Gastrocnemius medialis (tissue), 4 donors: ENCODE measurements at regions not wholly inside any gene's neighbourhood (a gene's known extent, or its start where the extent isn't known, plus 50 kb on each side); places are given as distances from the start of the nearest gene placed in this dataset.

Experiments
- ATAC-seq, 2 donors: fragments of 150-250 bp; one replicate each; pipeline ENCODE4 v1.9.1; 2016
- DNase-seq, 2 donors: peaks; one replicate each; pipeline ENCODE4 v3.0.0-alpha.2; 2019
- H3K27ac ChIP-seq, 4 donors: fragments of 200-600 bp; sonication (generic); 1 replicate in 1 of 4; 2 replicates in 3 of 4; pipeline ENCODE4 v1.5.1; 2016 to 2018; ENCODE audit warnings: mild to moderate bottlenecking in 2 of 4, moderate library complexity in 1 of 4
- H3K27me3 ChIP-seq, 3 donors: fragments of 200-600 bp; sonication (generic) in 2 of 3; 1 replicate in 1 of 3; 2 replicates in 2 of 3; pipeline versions ENCODE4 v1.5.1 to v1.6.0; 2016 to 2019; ENCODE audit warnings: mild to moderate bottlenecking in 1 of 3, moderate library complexity in 1 of 3
- H3K36me3 ChIP-seq, 2 donors: fragments of 200-600 bp; sonication (generic) in 1 of 2; one replicate each; pipeline ENCODE4 v1.5.1; 2017 to 2018
- H3K4me1 ChIP-seq, 2 donors: fragments of 200-600 bp; sonication (generic) in 1 of 2; one replicate each; pipeline ENCODE4 v1.5.1; 2016 to 2017; ENCODE audit warnings: mild to moderate bottlenecking in 2 of 2
- H3K4me3 ChIP-seq, 4 donors: fragments of 200-600 bp; sonication (generic) in 3 of 4; 1 replicate in 1 of 4; 2 replicates in 3 of 4; pipeline ENCODE4 v1.5.1; 2016 to 2019; ENCODE audit warnings: mild to moderate bottlenecking in 2 of 4
- H3K9me3 ChIP-seq, 3 donors: fragments of 200-600 bp; sonication (generic) in 2 of 3; 1 replicate in 1 of 3; 2 replicates in 2 of 3; pipeline ENCODE4 v1.5.1; 2016 to 2019
- POLR2A ChIP-seq, 2 donors: fragments of 450-650 bp; IDR thresholded peaks; one replicate each; pipeline ENCODE4 v1.6.1; 2017; ENCODE audit warnings: antibody characterized with exemption in 2 of 2, mild to moderate bottlenecking in 2 of 2, moderate library complexity in 2 of 2
- in situ Hi-C, 4 donors: fragments of 200-750 bp; cut with MboI; loops; one replicate each; pipeline versions ENCODE4 v1.15.0 to v1.8.0; 2017; ENCODE audit warnings: low sequenced_read_pairs in 4 of 4
- intact Hi-C: fragments of 100-400 bp; cut with DNase I; formaldehyde crosslinking; loops from one replicate; pipeline ENCODE4 v1.15.1; 2023; ENCODE audit warnings: low total_unique reads
- TF ChIP-seq, protein P1 (sequence below), 5 experiments: fragments of 450-650 bp in 3 of 5; fragments of 200-600 bp in 2 of 5; sonication (generic) in 2 of 5; IDR thresholded peaks in 4 of 5; conservative IDR thresholded peaks in 1 of 5; 1 replicate in 4 of 5; 2 replicates in 1 of 5; pipeline ENCODE4 v1.5.1; 2016 to 2019; ENCODE audit warnings: antibody characterized with exemption in 5 of 5, mild to moderate bottlenecking in 3 of 5, moderate library complexity in 3 of 5

DNA sequence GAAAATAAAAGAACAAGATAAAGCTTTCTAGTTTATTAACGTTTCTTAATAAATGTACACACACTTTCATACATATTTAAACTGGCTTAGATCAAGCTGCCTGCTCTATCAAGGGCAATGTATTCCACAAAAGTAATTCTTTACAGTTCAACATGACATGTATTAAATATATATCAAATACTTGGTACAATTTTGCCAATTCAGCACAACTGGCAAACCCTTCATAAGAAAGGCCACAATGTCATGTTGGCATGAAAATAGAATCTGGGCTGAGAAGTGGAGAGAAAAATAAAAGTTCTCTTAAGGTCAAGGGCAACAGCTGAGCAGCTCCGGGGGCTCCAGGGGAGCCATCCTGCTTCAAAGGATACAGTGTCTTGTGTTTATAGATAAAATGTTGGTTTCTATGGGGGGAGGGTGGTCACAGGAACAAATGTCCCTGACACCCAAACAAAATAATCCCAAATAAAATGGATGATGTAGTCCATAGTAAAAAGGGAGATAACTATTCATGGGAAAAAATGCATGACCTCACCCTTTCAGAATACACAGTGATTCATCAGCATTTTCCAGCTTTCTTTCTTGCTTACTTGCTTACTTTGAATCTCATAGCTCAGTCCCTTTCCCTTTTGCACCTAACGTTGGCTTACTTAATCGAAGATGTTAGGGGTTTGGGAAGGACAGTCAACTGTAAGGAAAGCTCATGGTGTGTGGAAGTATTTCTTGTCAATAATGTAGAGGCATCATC, 494.9 kb downstream of the NYAP2 start:
- H3K4me3 ChIP-seq = no peak overlapping the region
- TF ChIP-seq POLR2A (IDR thresholded peaks at IDR 0.05) = no peak
- TF ChIP-seq, protein P1, sequence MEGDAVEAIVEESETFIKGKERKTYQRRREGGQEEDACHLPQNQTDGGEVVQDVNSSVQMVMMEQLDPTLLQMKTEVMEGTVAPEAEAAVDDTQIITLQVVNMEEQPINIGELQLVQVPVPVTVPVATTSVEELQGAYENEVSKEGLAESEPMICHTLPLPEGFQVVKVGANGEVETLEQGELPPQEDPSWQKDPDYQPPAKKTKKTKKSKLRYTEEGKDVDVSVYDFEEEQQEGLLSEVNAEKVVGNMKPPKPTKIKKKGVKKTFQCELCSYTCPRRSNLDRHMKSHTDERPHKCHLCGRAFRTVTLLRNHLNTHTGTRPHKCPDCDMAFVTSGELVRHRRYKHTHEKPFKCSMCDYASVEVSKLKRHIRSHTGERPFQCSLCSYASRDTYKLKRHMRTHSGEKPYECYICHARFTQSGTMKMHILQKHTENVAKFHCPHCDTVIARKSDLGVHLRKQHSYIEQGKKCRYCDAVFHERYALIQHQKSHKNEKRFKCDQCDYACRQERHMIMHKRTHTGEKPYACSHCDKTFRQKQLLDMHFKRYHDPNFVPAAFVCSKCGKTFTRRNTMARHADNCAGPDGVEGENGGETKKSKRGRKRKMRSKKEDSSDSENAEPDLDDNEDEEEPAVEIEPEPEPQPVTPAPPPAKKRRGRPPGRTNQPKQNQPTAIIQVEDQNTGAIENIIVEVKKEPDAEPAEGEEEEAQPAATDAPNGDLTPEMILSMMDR (IDR thresholded peaks at IDR 0.05 in 4 of 5, conservative IDR thresholded peaks at IDR 0.05 in 1 of 5) = no peak
- H3K27me3 ChIP-seq = no peaks in the 10 kb centered on the region
- H3K9me3 ChIP-seq = no peaks in the 10 kb centered on the region
- intact Hi-C loops = no loop called here
- in situ Hi-C loops = loop anchor here in 3 of 4 donors (5.0 to 25.0 kb wide), 3 partner anchors 908 to 1093 kb away; no protein-coding TSS in a partner anchor
- ATAC-seq = no peak
- H3K27ac ChIP-seq = no peak overlapping the region
- DNase-seq = no peak
- H3K4me1 ChIP-seq = peaks cover 0 to 9% of the 10 kb centered on the region in 2 donors
- no peaks in the 10 kb centered on the region for H3K36me3 ChIP-seq

DNA sequence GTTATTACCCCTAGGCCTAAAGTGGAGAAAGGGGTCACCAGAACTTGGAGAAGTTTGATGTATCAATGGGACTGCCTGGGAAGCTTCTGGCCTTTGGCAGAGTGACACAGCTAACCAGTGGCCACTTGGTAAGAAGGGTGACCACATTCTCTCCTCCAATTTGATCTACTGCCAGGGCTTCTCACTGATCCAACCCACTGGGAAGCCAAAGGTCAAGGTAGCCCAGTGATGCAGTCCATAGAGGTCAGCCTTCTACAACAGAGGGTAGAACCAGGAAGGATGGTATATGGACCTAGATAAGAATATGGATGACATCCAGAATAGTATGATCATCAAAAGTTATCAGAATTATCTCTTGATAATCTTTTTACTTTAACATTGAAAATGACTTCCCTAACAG, 493.6 kb downstream of the NYAP2 start:
- in situ Hi-C loops = loop anchor here in 3 of 4 donors (5.0 to 25.0 kb wide), 3 partner anchors 909 to 1094 kb away; no protein-coding TSS in a partner anchor

DNA sequence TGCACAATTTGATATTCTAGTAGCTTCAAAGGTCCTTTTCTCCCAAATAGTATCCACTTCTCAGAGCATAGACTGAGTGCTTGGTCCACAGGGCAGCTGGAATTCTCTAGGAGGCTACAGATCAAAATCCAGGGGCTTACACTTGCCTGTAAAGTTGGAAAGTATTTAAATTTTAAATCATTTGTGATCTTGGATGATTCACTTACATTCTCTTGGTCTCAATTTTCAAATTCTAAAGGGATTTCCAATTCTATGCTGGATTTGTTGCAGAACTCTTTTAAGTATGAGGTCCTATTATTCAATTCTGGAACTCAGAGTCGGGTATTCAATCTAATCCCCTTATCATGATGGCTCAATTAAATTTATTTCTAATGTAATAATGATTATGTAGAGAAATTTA, 492.3 kb downstream of the NYAP2 start:
- TF ChIP-seq, protein P1 (IDR thresholded peaks at IDR 0.05 in 4 of 5, conservative IDR thresholded peaks at IDR 0.05 in 1 of 5) = no peak
- no peak for TF ChIP-seq POLR2A (IDR thresholded peaks at IDR 0.05)
- ATAC-seq = no peak
- in situ Hi-C loops = loop anchor here in 3 of 4 donors (5.0 to 25.0 kb wide), 3 partner anchors 911 to 1096 kb away; no protein-coding TSS in a partner anchor
- DNase-seq = no peak
- H3K27me3 ChIP-seq = no peaks in the 10 kb centered on the region
- H3K36me3 ChIP-seq = no peaks in the 10 kb centered on the region
- H3K4me1 ChIP-seq = peaks cover 0 to 9% of the 10 kb centered on the region in 2 donors
- no peaks in the 10 kb centered on the region for H3K9me3 ChIP-seq
- no peak overlapping the region for H3K27ac ChIP-seq
- H3K4me3 ChIP-seq = no peak overlapping the region
- intact Hi-C loops = no loop called here

More for the DNA sequence above, 493.6 kb downstream of the NYAP2 start:
- ATAC-seq (no peak), DNase-seq (no peak)
- Histone ChIP-seq H3K27ac (no peak overlapping the region), H3K4me3 (no peak overlapping the region), H3K36me3 (no peaks in the 10 kb centered on the region), H3K4me1 (peaks cover 0 to 9% of the 10 kb centered on the region in 2 donors), H3K27me3 (no peaks in the 10 kb centered on the region), H3K9me3 (no peaks in the 10 kb centered on the region)
- TF ChIP-seq, protein P1 (IDR thresholded peaks at IDR 0.05 in 4 of 5, conservative IDR thresholded peaks at IDR 0.05 in 1 of 5) = no peak
- no peak for TF ChIP-seq POLR2A (IDR thresholded peaks at IDR 0.05)
- intact Hi-C loops = no loop called here

DNA sequence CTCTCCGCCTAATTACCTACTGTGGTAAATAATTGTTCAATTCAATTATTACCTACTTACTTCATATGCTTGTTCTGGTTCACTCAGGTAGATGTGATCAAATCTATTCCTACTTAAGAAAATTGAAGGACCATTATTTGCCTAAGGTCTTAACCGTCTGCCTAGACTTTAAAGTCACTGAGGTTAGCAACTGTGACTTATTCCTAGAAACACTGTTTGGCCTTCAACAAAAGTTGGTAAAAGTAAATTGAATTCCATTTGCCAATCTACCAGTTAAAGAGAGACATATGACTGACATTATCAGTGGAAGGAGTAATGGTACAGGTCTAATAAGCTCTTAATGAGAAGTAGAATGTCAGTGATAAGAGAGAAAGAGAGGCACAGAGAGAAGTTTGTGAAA, 491.5 kb downstream of the NYAP2 start:
- TF ChIP-seq POLR2A (IDR thresholded peaks at IDR 0.05) = no peak
- TF ChIP-seq, protein P1 (IDR thresholded peaks at IDR 0.05 in 4 of 5, conservative IDR thresholded peaks at IDR 0.05 in 1 of 5) = no peak
- DNase-seq = no peak
- H3K27me3 ChIP-seq = no peaks in the 10 kb centered on the region
- H3K36me3 ChIP-seq = no peaks in the 10 kb centered on the region
- no peak for ATAC-seq
- no peak overlapping the region for H3K4me3 ChIP-seq
- H3K27ac ChIP-seq = no peak overlapping the region
- intact Hi-C loops (no loop called here), in situ Hi-C loops (loop anchor here in 3 of 4 donors (5.0 to 25.0 kb wide), 3 partner anchors 911 to 1096 kb away; no protein-coding TSS in a partner anchor)
- H3K9me3 ChIP-seq = no peaks in the 10 kb centered on the region
- peaks cover 0 to 9% of the 10 kb centered on the region in 2 donors for H3K4me1 ChIP-seq
